ENCODE measurements at regions not wholly inside any gene's neighbourhood (a gene's known extent, or its start where the extent isn't known, plus 50 kb on each side); places are given as distances from the start of the nearest gene placed in this dataset.

- peak; percentile 9 for DNase-seq
These were observed 61.6 kb upstream of the MTMR8 start for GRCh38 chrX:64456828-64457227.

- DNase-seq: no peak
These were observed 52.0 kb upstream of the MTMR8 start for GRCh38 chrX:64447207-64447606.
